ENCODE measurements at regions not wholly inside any gene's neighbourhood (a gene's known extent, or its start where the extent isn't known, plus 50 kb on each side); places are given as distances from the start of the nearest gene placed in this dataset.
"Not testable (repeated sequence)": the region's sequence is repeated elsewhere in the genome, so short reads cannot be mapped to it uniquely, and the experiment has no call there.

- DNase-seq (ENCODE audit: low read depth): no peak
Measured at GRCh38 chr4:14920759-14921320, 81.4 kb upstream of the CPEB2 start.

GRCh38 chr4:14921781-14922180 lies 80.5 kb upstream of the CPEB2 start:
- DNase-seq (ENCODE audit: low read depth): not testable (repeated sequence)

GRCh38 chr4:14924076-14924811 lies 78.0 kb upstream of the CPEB2 start:
- no peak for DNase-seq (ENCODE audit: low read depth)

- no peak for DNase-seq (ENCODE audit: low read depth)
Measured at GRCh38 chr4:14924812-14925344, 77.4 kb upstream of the CPEB2 start.

GRCh38 chr4:14925471-14925870 lies 76.8 kb upstream of the CPEB2 start:
- DNase-seq (ENCODE audit: low read depth): no peak

DNA sequence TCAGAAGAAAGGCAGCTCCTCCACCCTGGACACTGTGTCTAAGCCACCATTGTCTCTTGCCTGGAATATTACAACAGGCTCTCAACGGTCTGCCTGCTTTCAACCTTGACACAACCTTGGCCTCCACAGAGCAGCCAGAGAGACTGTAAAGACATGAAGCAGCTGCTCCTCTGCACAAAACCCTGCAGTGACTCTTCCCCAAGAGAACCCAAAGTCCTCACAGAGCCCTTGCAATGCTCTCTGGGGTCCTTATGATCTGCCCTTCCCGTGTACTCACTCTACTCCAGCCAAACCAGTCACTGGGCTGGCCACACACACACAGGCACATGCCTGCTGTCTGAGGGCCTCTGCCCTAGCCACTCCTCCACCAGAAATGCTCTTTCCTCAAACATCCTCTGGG lies 75.9 kb upstream of the CPEB2 start:
- no peak for DNase-seq (ENCODE audit: low read depth)

- DNase-seq (ENCODE audit: low read depth): no peak
Measured at GRCh38 chr4:14928035-14928434, 74.2 kb upstream of the CPEB2 start.

DNA sequence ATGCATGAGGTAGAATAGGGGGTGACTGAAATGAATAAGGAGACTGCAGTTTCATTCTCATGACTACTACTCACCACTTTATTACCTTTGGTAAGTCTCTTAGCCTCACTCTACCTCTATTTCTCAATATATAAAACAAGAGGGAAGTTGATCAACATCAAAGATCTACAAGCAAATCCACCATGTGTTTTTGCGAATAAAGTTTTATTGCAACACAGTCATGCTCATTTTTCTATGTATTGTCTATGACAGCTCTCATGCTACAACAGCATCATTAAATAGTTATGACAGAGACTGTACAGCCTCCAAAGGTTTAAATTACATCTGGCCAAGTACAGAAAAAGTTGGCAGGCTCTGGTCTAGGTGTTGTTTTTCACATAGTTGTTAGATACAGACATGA lies 72.6 kb upstream of the CPEB2 start:
- no peak for DNase-seq (ENCODE audit: low read depth)

- no peak for DNase-seq (ENCODE audit: low read depth)
Measured at GRCh38 chr4:14934704-14935390, 67.4 kb upstream of the CPEB2 start.

- DNase-seq (ENCODE audit: low read depth): no peak
Measured at GRCh38 chr4:14943749-14944148, 58.5 kb upstream of the CPEB2 start.

GRCh38 chr4:14952352-14952751 lies 49.9 kb upstream of the CPEB2 start:
- DNase-seq (ENCODE audit: low read depth): no peak

Measured in stromal cell of bone marrow (primary cell).